BJ (cell line): ENCODE measurements at regions not wholly inside any gene's neighbourhood (a gene's known extent, or its start where the extent isn't known, plus 50 kb on each side); places are given as distances from the start of the nearest gene placed in this dataset.

Experiments used
- CTCF ChIA-PET: fragments of 350-600 bp; formaldehyde crosslinking; extraction: SDS; loops from one replicate; lab custom pipeline; 2021; ENCODE audit warnings: antibody characterized with exemption, inconsistent platforms; lab: Yijun Ruan, JAX
- POLR2A ChIA-PET: fragments of 300-600 bp; sonication (Branson Sonifier 250); formaldehyde crosslinking; extraction: SDS; loops from one replicate; lab custom pipeline; 2021; ENCODE audit warnings: antibody characterized with exemption; lab: Charles Lee
- DNase-seq: peaks from one replicate; pipeline ENCODE4 v3.0.0-alpha.2; 2011; ENCODE audit warnings: low read depth
- H3K27me3 ChIP-seq: 2 replicates; pipeline ENCODE4 v1.6.0; 2011; ENCODE audit warnings: low read length; ENCODE audit not compliant: control insufficient read depth, insufficient read depth
- H3K36me3 ChIP-seq: 2 replicates; pipeline ENCODE4 v1.5.1; 2011; ENCODE audit warnings: low read length; ENCODE audit not compliant: control insufficient read depth, insufficient read depth
- H3K4me3 ChIP-seq: 2 replicates; pipeline ENCODE4 v1.5.1; 2011; ENCODE audit warnings: low read depth, mild to moderate bottlenecking, control low read depth, low read length
- TF ChIP-seq, protein P1 (sequence below): IDR thresholded peaks from 2 replicates; pipeline ENCODE4 v1.5.1; 2011; ENCODE audit warnings: low read depth, mild to moderate bottlenecking, control low read depth, inconsistent platforms, low read length, moderate library complexity; ENCODE audit not compliant: insufficient read depth

DNA sequence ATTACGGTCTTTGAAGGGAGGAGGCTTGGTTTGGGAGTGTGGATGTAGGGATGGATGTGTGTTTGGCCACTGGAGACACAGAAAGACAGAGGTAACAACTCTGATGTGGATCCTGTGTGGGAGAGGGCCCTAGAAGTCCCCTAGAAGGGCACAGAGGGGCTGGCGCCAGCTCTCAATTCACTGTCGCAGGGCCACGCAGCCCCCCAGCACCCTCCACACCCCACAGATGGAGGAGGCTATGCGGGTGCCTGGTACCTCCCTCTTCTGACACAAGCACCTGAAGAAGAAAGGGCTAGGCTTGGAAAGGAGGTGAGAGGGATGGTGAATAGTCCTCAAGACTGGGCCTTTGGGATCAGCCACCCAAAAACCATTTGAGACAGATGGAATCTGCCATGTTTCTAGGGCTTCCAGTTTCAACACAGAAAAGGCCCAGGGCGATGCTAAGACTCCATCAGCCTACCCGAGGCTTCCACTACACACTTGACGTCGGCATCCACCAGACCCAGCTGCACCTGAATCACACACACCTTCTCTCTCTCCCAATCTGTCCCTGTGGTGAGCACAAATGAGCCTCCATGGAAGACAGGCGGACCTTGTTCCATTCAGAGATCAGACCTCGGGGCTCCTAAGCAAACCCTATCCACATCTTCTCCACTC, 413.5 kb upstream of the HS6ST1 start:
- Histone ChIP-seq H3K27me3 (peaks cover 6% of the 10 kb centered on the region), H3K36me3 (no peaks in the 10 kb centered on the region), H3K4me3 (no peak overlapping the region)
- TF ChIP-seq, protein P1, sequence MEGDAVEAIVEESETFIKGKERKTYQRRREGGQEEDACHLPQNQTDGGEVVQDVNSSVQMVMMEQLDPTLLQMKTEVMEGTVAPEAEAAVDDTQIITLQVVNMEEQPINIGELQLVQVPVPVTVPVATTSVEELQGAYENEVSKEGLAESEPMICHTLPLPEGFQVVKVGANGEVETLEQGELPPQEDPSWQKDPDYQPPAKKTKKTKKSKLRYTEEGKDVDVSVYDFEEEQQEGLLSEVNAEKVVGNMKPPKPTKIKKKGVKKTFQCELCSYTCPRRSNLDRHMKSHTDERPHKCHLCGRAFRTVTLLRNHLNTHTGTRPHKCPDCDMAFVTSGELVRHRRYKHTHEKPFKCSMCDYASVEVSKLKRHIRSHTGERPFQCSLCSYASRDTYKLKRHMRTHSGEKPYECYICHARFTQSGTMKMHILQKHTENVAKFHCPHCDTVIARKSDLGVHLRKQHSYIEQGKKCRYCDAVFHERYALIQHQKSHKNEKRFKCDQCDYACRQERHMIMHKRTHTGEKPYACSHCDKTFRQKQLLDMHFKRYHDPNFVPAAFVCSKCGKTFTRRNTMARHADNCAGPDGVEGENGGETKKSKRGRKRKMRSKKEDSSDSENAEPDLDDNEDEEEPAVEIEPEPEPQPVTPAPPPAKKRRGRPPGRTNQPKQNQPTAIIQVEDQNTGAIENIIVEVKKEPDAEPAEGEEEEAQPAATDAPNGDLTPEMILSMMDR: no peak
- no peak for DNase-seq
- ChIA-PET POLR2A (no interaction called here), CTCF (no interaction called here)

DNA sequence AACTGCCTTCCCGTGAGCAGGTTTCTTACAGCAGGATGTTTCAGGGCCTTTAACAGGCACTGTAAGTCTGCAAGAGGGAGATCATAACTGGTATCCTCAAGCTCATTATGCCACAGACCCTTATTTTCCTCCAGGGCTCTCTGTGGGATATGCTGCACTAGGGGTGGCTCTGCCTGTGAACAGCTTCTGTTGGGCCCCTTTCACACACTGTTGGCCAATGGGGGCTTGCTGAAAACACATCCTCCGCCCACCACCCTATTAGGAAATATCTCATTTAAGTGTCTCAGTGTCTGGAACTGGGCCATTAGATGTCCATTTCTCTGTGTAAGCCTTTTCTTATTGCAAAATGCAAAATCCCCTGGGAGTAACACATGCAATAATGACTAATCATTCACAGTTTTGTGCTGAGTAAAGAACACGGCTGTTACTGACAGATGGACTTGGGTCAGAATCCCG, 414.3 kb upstream of the HS6ST1 start:
- ChIA-PET POLR2A (no interaction called here), CTCF (no interaction called here)
- Histone ChIP-seq H3K27me3 (peaks cover 6% of the 10 kb centered on the region), H3K4me3 (no peak overlapping the region), H3K36me3 (no peaks in the 10 kb centered on the region)
- no peak for DNase-seq
- TF ChIP-seq, protein P1: no peak

DNA sequence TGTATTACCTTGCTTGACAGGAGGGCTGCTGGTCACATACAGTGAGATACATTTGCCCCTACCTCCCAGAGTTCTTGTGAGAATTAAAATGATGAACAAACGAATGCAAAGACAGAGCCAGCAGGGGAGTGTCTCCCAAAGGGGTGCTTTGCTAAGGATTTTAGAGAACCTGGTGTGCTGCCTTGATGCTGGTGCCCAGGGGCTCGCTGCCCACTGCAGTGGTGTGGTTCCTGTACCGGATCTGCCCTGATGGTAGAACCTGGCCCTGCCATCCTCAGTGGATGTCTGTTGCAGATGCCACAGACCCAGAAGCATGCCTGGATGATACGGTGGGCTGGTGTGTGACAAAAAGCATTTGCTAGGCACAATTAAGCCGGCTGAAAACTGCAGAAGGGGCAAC, 414.8 kb upstream of the HS6ST1 start:
- CTCF ChIA-PET: no interaction called here
- no peaks in the 10 kb centered on the region for H3K36me3 ChIP-seq
- H3K4me3 ChIP-seq: no peak overlapping the region
- no peak for DNase-seq
- POLR2A ChIA-PET: no interaction called here
- peaks cover 6% of the 10 kb centered on the region for H3K27me3 ChIP-seq
- TF ChIP-seq, protein P1: no peak

DNA sequence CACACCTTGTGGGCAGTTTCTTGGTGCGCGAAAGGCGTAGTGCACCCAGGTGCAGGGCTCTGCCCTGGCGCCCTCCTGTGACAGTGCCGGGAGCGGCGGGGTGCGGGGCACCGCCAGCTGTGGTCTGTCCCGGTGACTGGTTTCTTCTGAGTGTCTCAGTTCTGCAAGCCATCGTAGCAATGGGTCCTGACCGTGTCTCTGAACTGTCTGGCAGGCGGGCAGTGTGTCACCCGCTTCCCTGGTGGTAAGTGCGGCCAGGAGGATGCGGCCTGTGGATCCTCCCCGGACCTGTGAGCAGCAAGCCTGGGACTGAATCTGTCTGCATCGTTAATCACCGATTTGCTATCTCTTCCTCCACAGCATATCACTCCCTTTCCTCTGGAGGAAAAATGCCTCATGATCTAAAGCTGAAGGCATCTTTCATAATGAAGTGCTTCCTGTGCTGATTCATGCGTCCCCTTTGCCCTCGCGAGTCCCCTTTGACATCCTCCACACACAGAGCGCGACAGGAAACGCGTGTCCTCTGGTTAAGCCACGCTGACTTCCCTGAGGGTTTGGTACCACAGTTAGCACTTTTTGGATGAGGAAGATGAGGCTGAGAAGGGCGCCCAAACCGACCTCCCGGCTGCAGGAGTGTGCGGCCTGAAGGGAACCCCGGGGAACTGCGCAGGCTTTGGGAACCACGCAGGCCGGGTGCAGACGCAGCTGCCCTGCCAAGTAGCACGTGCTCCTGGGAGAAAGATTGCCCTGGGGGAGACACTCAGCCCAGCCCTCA, 416.0 kb upstream of the HS6ST1 start:
- no peak for DNase-seq
- CTCF ChIA-PET: no interaction called here

More for the DNA sequence above, 416.0 kb upstream of the HS6ST1 start:
- H3K4me3 ChIP-seq: no peak overlapping the region
- H3K27me3 ChIP-seq: peaks cover 10% of the 10 kb centered on the region
- POLR2A ChIA-PET: no interaction called here
- TF ChIP-seq, protein P1: no peak
- H3K36me3 ChIP-seq: no peaks in the 10 kb centered on the region
